ENCODE measurements at regions not wholly inside any gene's neighbourhood (a gene's known extent, or its start where the extent isn't known, plus 50 kb on each side); places are given as distances from the start of the nearest gene placed in this dataset.

GRCh38 chr5:107157809-107158208 is 512.9 kb downstream of the EFNA5 start:
- CTCF ChIA-PET, result no interaction called here
- POLR2A ChIA-PET, result no interaction called here

GRCh38 chr5:107155707-107156106 is 515.0 kb downstream of the EFNA5 start:
- Histone ChIP-seq H3K4me3 (ENCODE audit: low read depth in 2 of 2, low read length in 1 of 2) (no peak overlapping the region), H3K27ac (ENCODE audit: low read depth in 2 of 2, low read length in 1 of 2) (no peak overlapping the region), H3K36me3 (replicated peaks in 1 of 2; ENCODE audit: control insufficient read depth in 1 of 2, insufficient read depth in 2 of 2, low read length in 1 of 2) (no peaks in the 10 kb centered on the region), H2AFZ (ENCODE audit: low read depth) (no peak overlapping the region), H3F3A (replicated peaks; ENCODE audit: insufficient read depth) (no peaks in the 10 kb centered on the region), H3K9ac (no peak overlapping the region), H3K4me2 (no peak overlapping the region), H3K79me2 (ENCODE audit: insufficient read depth) (no peaks in the 10 kb centered on the region), H3K4me1 (ENCODE audit: control insufficient read depth in 1 of 2, insufficient read depth in 2 of 2, low read depth in 1 of 2, low read length in 1 of 2) (no peaks in the 10 kb centered on the region; a peak in 2 of 4 replicates), H3K9me3 (no peaks in the 10 kb centered on the region), H4K20me1 (ENCODE audit: insufficient read depth) (no peaks in the 10 kb centered on the region), H3K27me3 (ENCODE audit: insufficient read depth) (no peaks in the 10 kb centered on the region), H3K9me2 (no peaks in the 10 kb centered on the region)
- WGBS (ENCODE audit: low lambda C conversion rate), result 56% methylated on average over 4 of the region's 4 CpGs
- CTCF ChIA-PET, result interaction anchor here (1.0 kb wide), 1 partner anchor 14 kb away, joined by 3 read pairs; no protein-coding TSS in a partner anchor
- POLR2A ChIA-PET, result no interaction called here
- DNase-seq, result no peak
- no peak for TF ChIP-seq CHD2 (IDR thresholded peaks at IDR 0.05; ENCODE audit: low read length, partially characterized antibody)
- TF ChIP-seq TEAD4 (IDR thresholded peaks at IDR 0.05; ENCODE audit: borderline replicate concordance, insufficient read depth), result no peak
- TF ChIP-seq RXRA (IDR thresholded peaks at IDR 0.05; ENCODE audit: borderline replicate concordance, low read depth), result no peak
- TF ChIP-seq SMC3 (IDR thresholded peaks at IDR 0.05; ENCODE audit: low read depth, low read length), result no peak
- TF ChIP-seq PBX3 (IDR thresholded peaks at IDR 0.05), result no peak
- no peak for TF ChIP-seq MAX (IDR thresholded peaks at IDR 0.05; ENCODE audit: low read depth)
- no peak for TF ChIP-seq SIN3A (IDR thresholded peaks at IDR 0.05; ENCODE audit: borderline replicate concordance, low read depth, low read length)
- TF ChIP-seq NFIC (IDR thresholded peaks at IDR 0.05; ENCODE audit: borderline replicate concordance), result no peak
- no peak for TF ChIP-seq MEF2A (IDR thresholded peaks at IDR 0.05; ENCODE audit: borderline replicate concordance, low read depth)
- TF ChIP-seq GABPA (IDR thresholded peaks at IDR 0.05; ENCODE audit: low read depth), result no peak
- no peak for TF ChIP-seq REST (IDR thresholded peaks at IDR 0.05; ENCODE audit: low read depth, low read length)
- no peak for TF ChIP-seq JUND (IDR thresholded peaks at IDR 0.05)
- no peak for TF ChIP-seq NRF1 (IDR thresholded peaks at IDR 0.05; ENCODE audit: low read depth, low read length)

More at GRCh38 chr5:107157809-107158208, 512.9 kb downstream of the EFNA5 start:
- no peak overlapping the region for H2AFZ ChIP-seq (ENCODE audit: low read depth)
- WGBS (ENCODE audit: low lambda C conversion rate), result no CpG with 5 or more reads among the region's 5 CpGs
- no peaks in the 10 kb centered on the region for H3K79me2 ChIP-seq (ENCODE audit: insufficient read depth)
- no peaks in the 10 kb centered on the region for H3F3A ChIP-seq (replicated peaks; ENCODE audit: insufficient read depth)
- no peaks in the 10 kb centered on the region for H3K9me3 ChIP-seq
- no peaks in the 10 kb centered on the region for H3K9me2 ChIP-seq
- H3K4me1 ChIP-seq (ENCODE audit: control insufficient read depth in 1 of 2, insufficient read depth in 2 of 2, low read depth in 1 of 2, low read length in 1 of 2), result no peaks in the 10 kb centered on the region; a peak in 1 of 4 replicates
- H3K9ac ChIP-seq, result no peak overlapping the region
- no peak for DNase-seq
- no peaks in the 10 kb centered on the region for H3K36me3 ChIP-seq (replicated peaks in 1 of 2; ENCODE audit: control insufficient read depth in 1 of 2, insufficient read depth in 2 of 2, low read length in 1 of 2)
- H4K20me1 ChIP-seq (ENCODE audit: insufficient read depth), result no peaks in the 10 kb centered on the region
- H3K4me2 ChIP-seq, result no peak overlapping the region
- no peak for TF ChIP-seq RXRA (IDR thresholded peaks at IDR 0.05; ENCODE audit: borderline replicate concordance, low read depth)
- TF ChIP-seq CHD2 (IDR thresholded peaks at IDR 0.05; ENCODE audit: low read length, partially characterized antibody), result no peak
- TF ChIP-seq YY1 (IDR thresholded peaks at IDR 0.05; ENCODE audit: low read depth), result no peak
- no peak for TF ChIP-seq RAD21 (IDR thresholded peaks at IDR 0.05; ENCODE audit: low read length)
- TF ChIP-seq TCF12 (IDR thresholded peaks at IDR 0.05), result no peak
- no peak for TF ChIP-seq EP300 (IDR thresholded peaks at IDR 0.05; ENCODE audit: borderline replicate concordance in 1 of 2, low read depth in 1 of 2, low read length in 1 of 2)
- no peak for TF ChIP-seq ELF1 (IDR thresholded peaks at IDR 0.05)
- TF ChIP-seq PBX3 (IDR thresholded peaks at IDR 0.05), result no peak
- no peak for TF ChIP-seq POLR2AphosphoS5 (IDR thresholded peaks at IDR 0.05; ENCODE audit: low read depth, low read length)
- TF ChIP-seq GATA2 (CRISPR knock-in tag; IDR thresholded peaks at IDR 0.05), result no peak
- no peak for TF ChIP-seq NRF1 (IDR thresholded peaks at IDR 0.05; ENCODE audit: low read depth, low read length)
- no peak for TF ChIP-seq MEF2A (IDR thresholded peaks at IDR 0.05; ENCODE audit: borderline replicate concordance, low read depth)
- no peak for TF ChIP-seq FOSL2 (IDR thresholded peaks at IDR 0.05; ENCODE audit: borderline replicate concordance, low read depth)
- no peak for TF ChIP-seq IRF3 (IDR thresholded peaks at IDR 0.05; ENCODE audit: low read depth, low read length)
- H3K27me3 ChIP-seq (ENCODE audit: insufficient read depth), result no peaks in the 10 kb centered on the region
- H3K4me3 ChIP-seq (ENCODE audit: low read depth in 2 of 2, low read length in 1 of 2), result no peak overlapping the region
- H3K27ac ChIP-seq (ENCODE audit: low read depth in 2 of 2, low read length in 1 of 2), result no peak overlapping the region
